Right lobe of liver (tissue), 4 donors: ENCODE measurements at regions not wholly inside any gene's neighbourhood (a gene's known extent, or its start where the extent isn't known, plus 50 kb on each side); places are given as distances from the start of the nearest gene placed in this dataset.

Experiments
- POLR2A ChIP-seq: fragments of 450-650 bp; IDR thresholded peaks from one replicate; pipeline ENCODE4 v1.6.1; 2017; ENCODE audit warnings: antibody characterized with exemption, mild to moderate bottlenecking
- TF ChIP-seq, protein P1 (sequence below), 4 donors: fragments of 200-600 bp in 3 of 4; fragments of 450-650 bp in 1 of 4; IDR thresholded peaks; one replicate each; pipeline versions ENCODE4 v1.5.1 to v1.8.0; 2016 to 2022; ENCODE audit warnings: antibody characterized with exemption in 4 of 4, mild to moderate bottlenecking in 2 of 4
- donor health status: DM: no; HTN: no; CAD: no.
- donor health status: DM: no; HTN: no; CAD: no.
- donor health status: DM: no; HTN: yes; CAD: no.

- TF ChIP-seq, protein P1, sequence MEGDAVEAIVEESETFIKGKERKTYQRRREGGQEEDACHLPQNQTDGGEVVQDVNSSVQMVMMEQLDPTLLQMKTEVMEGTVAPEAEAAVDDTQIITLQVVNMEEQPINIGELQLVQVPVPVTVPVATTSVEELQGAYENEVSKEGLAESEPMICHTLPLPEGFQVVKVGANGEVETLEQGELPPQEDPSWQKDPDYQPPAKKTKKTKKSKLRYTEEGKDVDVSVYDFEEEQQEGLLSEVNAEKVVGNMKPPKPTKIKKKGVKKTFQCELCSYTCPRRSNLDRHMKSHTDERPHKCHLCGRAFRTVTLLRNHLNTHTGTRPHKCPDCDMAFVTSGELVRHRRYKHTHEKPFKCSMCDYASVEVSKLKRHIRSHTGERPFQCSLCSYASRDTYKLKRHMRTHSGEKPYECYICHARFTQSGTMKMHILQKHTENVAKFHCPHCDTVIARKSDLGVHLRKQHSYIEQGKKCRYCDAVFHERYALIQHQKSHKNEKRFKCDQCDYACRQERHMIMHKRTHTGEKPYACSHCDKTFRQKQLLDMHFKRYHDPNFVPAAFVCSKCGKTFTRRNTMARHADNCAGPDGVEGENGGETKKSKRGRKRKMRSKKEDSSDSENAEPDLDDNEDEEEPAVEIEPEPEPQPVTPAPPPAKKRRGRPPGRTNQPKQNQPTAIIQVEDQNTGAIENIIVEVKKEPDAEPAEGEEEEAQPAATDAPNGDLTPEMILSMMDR (IDR thresholded peaks at IDR 0.05) = no peak
- no peak for TF ChIP-seq POLR2A
Observed at GRCh38 chr1:37306871-37307270, 167.5 kb upstream of the ZC3H12A start.
